Thoracic aorta (tissue), 2 donors: ENCODE measurements at regions not wholly inside any gene's neighbourhood (a gene's known extent, or its start where the extent isn't known, plus 50 kb on each side); places are given as distances from the start of the nearest gene placed in this dataset.

Experiments used
- ATAC-seq: fragments of 150-250 bp; one replicate; pipeline ENCODE4 v1.8.0; 2017; ENCODE audit warnings: low read depth; ENCODE audit not compliant: insufficient number of reproducible peaks, low FRiP score
- DNase-seq: peaks from one replicate; pipeline ENCODE4 v3.0.0-alpha.2; 2020; ENCODE audit warnings: low spot score
- H3K27ac ChIP-seq, 2 donors: fragments of 200-600 bp; sonication (generic); 1 replicate in 1 of 2; 2 replicates in 1 of 2; pipeline ENCODE4 v1.5.1; 2016; ENCODE audit warnings: mild to moderate bottlenecking in 2 of 2, moderate library complexity in 2 of 2
- H3K27me3 ChIP-seq: fragments of 200-600 bp; sonication (generic); replicated peaks from 2 replicates; pipeline ENCODE4 v1.6.0; 2016; ENCODE audit warnings: mild to moderate bottlenecking; ENCODE audit not compliant: insufficient read depth
- H3K36me3 ChIP-seq: fragments of 200-600 bp; sonication (generic); one replicate; pipeline ENCODE4 v1.5.1; 2016
- H3K4me1 ChIP-seq, 2 donors: fragments of 200-600 bp; sonication (generic); 1 replicate in 1 of 2; 2 replicates in 1 of 2; pipeline versions ENCODE4 v1.5.1 to v1.6.0; 2016; ENCODE audit warnings: low read depth in 2 of 2, mild to moderate bottlenecking in 1 of 2; ENCODE audit not compliant: control insufficient read depth in 1 of 2
- H3K4me3 ChIP-seq: fragments of 200-600 bp; sonication (generic); 2 replicates; pipeline ENCODE4 v1.5.1; 2016; ENCODE audit warnings: mild to moderate bottlenecking
- H3K9me3 ChIP-seq: fragments of 200-600 bp; sonication (generic); 2 replicates; pipeline ENCODE4 v1.5.1; 2016
- TF ChIP-seq, protein P1 (sequence below): fragments of 200-600 bp; sonication (generic); IDR thresholded peaks from one replicate; pipeline ENCODE4 v1.5.1; 2019; ENCODE audit warnings: antibody characterized with exemption

DNA sequence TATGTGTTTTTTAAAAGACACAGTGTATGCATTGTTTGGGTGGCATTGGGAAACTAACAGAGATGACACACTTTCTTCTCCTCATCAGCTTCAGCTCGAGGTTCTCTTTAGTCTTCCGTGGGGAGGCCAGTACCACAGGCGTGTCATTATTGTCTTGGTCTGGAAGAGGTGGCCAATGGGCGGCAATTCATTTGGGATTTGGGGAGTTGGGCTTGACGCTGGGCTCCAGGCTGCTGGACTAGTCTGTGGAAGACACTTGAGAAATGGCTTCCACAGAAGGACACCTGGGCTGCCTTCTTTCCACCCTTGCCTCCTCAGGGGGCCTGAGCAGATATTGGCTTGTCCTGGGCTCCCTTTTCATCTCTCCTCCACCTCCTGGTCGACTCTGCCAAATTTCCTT, 192.2 kb downstream of the SH2D4B start:
- Histone ChIP-seq H3K9me3 (no peaks in the 10 kb centered on the region), H3K36me3 (no peaks in the 10 kb centered on the region), H3K4me1 (no peaks in the 10 kb centered on the region), H3K27ac (no peak overlapping the region), H3K27me3 (no peaks in the 10 kb centered on the region), H3K4me3 (no peak overlapping the region)
- ATAC-seq (no peak), DNase-seq (no peak)
- TF ChIP-seq, protein P1, sequence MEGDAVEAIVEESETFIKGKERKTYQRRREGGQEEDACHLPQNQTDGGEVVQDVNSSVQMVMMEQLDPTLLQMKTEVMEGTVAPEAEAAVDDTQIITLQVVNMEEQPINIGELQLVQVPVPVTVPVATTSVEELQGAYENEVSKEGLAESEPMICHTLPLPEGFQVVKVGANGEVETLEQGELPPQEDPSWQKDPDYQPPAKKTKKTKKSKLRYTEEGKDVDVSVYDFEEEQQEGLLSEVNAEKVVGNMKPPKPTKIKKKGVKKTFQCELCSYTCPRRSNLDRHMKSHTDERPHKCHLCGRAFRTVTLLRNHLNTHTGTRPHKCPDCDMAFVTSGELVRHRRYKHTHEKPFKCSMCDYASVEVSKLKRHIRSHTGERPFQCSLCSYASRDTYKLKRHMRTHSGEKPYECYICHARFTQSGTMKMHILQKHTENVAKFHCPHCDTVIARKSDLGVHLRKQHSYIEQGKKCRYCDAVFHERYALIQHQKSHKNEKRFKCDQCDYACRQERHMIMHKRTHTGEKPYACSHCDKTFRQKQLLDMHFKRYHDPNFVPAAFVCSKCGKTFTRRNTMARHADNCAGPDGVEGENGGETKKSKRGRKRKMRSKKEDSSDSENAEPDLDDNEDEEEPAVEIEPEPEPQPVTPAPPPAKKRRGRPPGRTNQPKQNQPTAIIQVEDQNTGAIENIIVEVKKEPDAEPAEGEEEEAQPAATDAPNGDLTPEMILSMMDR: no peak

DNA sequence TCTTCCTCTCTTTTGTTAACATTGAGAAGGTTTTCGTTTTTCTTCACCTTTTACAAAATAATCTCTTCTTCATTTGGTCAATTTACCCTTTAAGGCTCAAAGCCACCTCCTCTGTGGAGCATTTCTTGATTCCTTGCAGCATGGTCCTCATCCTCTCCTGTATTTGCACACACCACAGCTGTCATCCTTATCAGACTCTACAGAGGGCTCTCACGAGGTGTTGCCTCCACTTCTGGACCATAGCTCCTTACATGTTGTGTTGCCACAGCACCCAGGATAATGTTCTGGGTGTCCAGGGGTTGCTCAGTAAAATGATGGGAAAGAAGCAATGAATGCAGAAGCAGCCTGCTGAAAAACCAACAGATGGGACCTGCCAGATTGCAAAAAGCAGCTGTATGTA, 192.8 kb downstream of the SH2D4B start:
- Histone ChIP-seq H3K4me1 (no peaks in the 10 kb centered on the region), H3K27ac (no peak overlapping the region), H3K9me3 (no peaks in the 10 kb centered on the region), H3K4me3 (no peak overlapping the region), H3K27me3 (no peaks in the 10 kb centered on the region), H3K36me3 (no peaks in the 10 kb centered on the region)
- DNase-seq (no peak), ATAC-seq (no peak)
- TF ChIP-seq, protein P1: no peak

DNA sequence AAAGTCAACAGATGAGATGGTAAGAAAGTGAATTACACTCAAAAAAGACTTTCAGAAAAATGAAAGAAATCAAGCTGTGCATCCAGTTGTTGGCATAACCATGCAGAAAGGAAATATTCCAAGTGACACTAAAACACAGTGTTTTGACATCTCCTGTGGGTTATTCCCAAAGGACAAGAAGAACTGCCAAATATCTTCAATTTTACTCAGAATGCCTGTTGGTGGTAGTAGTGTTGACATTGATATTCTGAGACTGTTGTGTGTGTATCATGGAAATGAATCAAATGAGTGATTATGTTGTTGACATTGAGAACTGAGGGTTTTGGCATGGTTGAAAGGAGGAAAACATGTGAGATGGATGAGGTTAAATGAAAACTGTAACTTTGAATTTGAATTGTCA, 196.9 kb downstream of the SH2D4B start:
- Histone ChIP-seq H3K36me3 (no peaks in the 10 kb centered on the region), H3K27me3 (no peaks in the 10 kb centered on the region), H3K4me1 (no peaks in the 10 kb centered on the region), H3K4me3 (no peak overlapping the region), H3K9me3 (no peaks in the 10 kb centered on the region), H3K27ac (no peak overlapping the region)
- no peak for ATAC-seq
- DNase-seq: no peak
- TF ChIP-seq, protein P1: no peak

DNA sequence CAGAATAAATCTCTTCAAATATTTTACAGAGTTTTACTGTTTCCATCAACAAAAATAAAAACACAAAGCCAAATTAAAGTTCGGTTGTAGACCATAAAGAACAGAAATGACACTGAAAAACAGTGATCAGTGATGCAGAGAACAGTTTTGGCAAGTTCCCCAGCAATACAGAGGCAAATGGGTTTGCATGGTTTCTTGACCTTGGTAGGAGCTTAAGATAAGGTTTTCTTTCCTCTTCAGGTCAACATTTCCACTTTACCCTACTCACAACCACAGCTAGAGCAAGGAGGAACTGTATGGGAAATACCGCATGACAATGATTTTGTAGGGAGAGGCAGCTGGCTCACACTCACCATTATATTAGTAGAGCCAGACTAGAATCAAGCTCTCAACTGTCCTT, 199.5 kb downstream of the SH2D4B start:
- Histone ChIP-seq H3K4me3 (no peak overlapping the region), H3K36me3 (no peaks in the 10 kb centered on the region), H3K9me3 (no peaks in the 10 kb centered on the region), H3K27me3 (no peaks in the 10 kb centered on the region), H3K27ac (no peak overlapping the region), H3K4me1 (no peaks in the 10 kb centered on the region)
- TF ChIP-seq, protein P1: no peak
- DNase-seq (no peak), ATAC-seq (no peak)

DNA sequence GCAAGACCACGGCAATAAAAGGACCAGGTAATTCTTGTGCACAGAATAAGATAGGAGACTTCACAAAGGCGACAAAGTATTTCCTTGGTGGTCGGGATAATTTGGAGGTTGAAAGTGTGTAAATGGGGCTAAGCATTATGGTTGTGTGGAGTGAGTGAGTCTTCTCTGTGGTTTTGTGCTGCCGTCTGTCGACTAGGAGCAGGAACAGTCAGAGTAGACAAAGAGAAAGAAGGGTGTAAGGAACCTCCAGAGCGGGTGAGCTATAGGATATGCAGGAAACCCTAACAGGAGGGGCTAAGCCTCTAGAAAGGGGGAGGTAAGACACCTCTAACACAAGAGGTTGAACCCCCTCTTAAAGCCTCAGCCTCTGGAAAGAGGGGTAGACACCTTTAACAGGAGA, 201.6 kb downstream of the SH2D4B start:
- H3K36me3 ChIP-seq: no peaks in the 10 kb centered on the region
- no peak for ATAC-seq
- H3K27ac ChIP-seq: no peak overlapping the region
- H3K9me3 ChIP-seq: no peaks in the 10 kb centered on the region
- H3K4me3 ChIP-seq: no peak overlapping the region
- no peaks in the 10 kb centered on the region for H3K4me1 ChIP-seq
- DNase-seq: no peak
- TF ChIP-seq, protein P1: no peak
- H3K27me3 ChIP-seq: no peaks in the 10 kb centered on the region
